IPS DF 6.9 (cell line): ENCODE measurements at regions not wholly inside any gene's neighbourhood (a gene's known extent, or its start where the extent isn't known, plus 50 kb on each side); places are given as distances from the start of the nearest gene placed in this dataset.

Experiments used
- DNase-seq: peaks from one replicate; pipeline ENCODE4 v3.0.0-alpha.2; 2013; ENCODE audit warnings: low read depth, low spot score
- H3K27ac ChIP-seq: one replicate; pipeline ENCODE4 v1.5.1; 2013; ENCODE audit warnings: low read length, control low read depth
- H3K27me3 ChIP-seq: 2 replicates; pipeline ENCODE4 v1.6.1; 2013; ENCODE audit warnings: mild to moderate bottlenecking, low read length; ENCODE audit not compliant: control insufficient read depth, insufficient read depth
- H3K36me3 ChIP-seq: 2 replicates; pipeline ENCODE4 v1.6.1; 2013; ENCODE audit warnings: low read length; ENCODE audit not compliant: control insufficient read depth, insufficient read depth
- H3K4me1 ChIP-seq: 2 replicates; pipeline ENCODE4 v1.6.1; 2013; ENCODE audit warnings: low read length; ENCODE audit not compliant: control insufficient read depth, insufficient read depth
- H3K4me3 ChIP-seq: 2 replicates; pipeline ENCODE4 v1.5.1; 2013; ENCODE audit warnings: mild to moderate bottlenecking, low read length
- H3K9me3 ChIP-seq: 2 replicates; pipeline ENCODE4 v1.6.1; 2013; ENCODE audit warnings: low read length, inconsistent platforms; ENCODE audit not compliant: control insufficient read depth, insufficient read depth
- WGBS: extraction: QIAGEN DNeasy Blood & Tissue Kit; methylation state at CpG from one replicate; pipeline ENCODE4 v1.1.7; 2013; ENCODE audit warnings: mixed read lengths, missing lambda C conversion rate; ENCODE audit not compliant: insufficient read length, insufficient coverage; 5-methylcytosine and 5-hydroxymethylcytosine counted together

DNA sequence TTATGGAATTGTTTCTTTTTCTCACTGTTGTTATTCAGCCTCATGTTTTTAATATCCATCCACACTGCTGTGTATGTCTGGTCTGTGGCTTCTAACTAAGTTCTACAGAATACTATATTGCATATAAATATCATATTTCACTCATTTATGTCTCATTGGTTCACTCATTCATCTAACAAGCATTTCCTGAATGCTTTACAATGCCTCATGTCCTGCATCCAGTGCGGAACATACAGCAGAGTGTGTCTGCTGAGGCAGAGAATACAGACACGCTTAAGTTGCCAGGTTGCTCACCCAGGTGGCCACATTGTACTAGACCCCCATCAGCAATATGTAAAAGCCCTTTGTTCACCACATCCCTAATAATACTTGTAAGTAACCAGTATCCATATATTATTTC, 111.8 kb upstream of the CNTNAP2 start:
- DNase-seq = no peak
- no peaks in the 10 kb centered on the region for H3K36me3 ChIP-seq
- 0 out of 2 replicates have a peak, but pooled peaks cover 1% of the 10 kb centered on the region for H3K27me3 ChIP-seq
- H3K4me3 ChIP-seq = no peak overlapping the region
- no peak overlapping the region for H3K27ac ChIP-seq
- no peaks in the 10 kb centered on the region for H3K9me3 ChIP-seq
- no peaks in the 10 kb centered on the region for H3K4me1 ChIP-seq
- WGBS = no CpG with 5 or more reads among the region's 2 CpGs

DNA sequence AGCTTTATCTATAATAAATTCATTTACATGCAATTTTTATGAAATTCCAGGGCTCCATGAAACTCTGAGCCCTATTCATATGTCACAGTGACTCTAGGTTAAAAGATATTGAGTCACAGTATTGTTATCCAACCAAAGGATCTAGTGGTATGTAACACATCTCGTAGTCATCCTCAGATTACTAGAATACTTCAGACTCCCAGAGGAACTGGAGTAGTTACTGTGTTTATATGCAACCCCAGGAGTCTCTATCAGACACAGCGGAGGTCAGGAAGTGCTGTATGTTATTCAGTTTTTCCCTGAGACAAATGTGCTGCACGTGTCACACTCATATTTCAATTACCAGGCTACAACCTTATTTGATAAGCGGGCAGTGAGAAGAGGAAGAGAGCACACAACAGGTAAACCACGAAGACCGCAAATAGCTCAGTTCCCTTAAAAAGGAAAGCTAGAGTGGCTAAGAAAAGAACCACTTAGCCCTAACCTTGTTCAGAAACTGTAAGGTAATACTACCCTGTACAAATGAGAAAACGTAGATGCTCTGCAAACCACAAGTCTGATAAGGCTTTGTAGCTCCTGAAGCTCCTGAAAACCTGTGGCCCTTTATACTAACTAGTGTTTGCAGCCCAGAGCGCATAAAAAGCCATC, 114.0 kb upstream of the CNTNAP2 start:
- DNase-seq = no peak
- no CpG with 5 or more reads among the region's 8 CpGs for WGBS
- Histone ChIP-seq H3K27ac (no peak overlapping the region), H3K4me1 (no peaks in the 10 kb centered on the region), H3K27me3 (0 out of 2 replicates have a peak, but pooled peaks cover 1% of the 10 kb centered on the region), H3K36me3 (no peaks in the 10 kb centered on the region), H3K9me3 (no peaks in the 10 kb centered on the region), H3K4me3 (no peak overlapping the region)

DNA sequence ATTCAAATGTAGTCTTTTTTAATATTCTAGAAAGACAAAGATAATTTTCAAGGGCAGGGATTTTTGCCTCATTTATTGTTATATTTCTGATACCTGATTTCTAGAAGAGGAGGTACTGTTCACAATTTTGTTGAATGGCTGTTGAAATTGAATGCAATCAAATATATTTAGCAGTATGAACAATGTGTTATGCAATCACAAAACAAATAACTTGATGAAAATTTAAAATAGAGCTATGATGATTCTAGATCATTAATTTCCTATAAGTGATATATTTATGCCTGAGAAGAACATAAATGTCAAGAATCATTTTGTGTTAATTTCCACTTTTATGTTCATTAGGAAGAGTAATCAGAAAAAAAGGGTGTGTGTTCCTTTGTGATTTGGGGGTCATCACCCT, 114.6 kb upstream of the CNTNAP2 start:
- Histone ChIP-seq H3K27me3 (0 out of 2 replicates have a peak, but pooled peaks cover 1% of the 10 kb centered on the region), H3K9me3 (no peaks in the 10 kb centered on the region), H3K4me1 (no peaks in the 10 kb centered on the region), H3K36me3 (no peaks in the 10 kb centered on the region), H3K4me3 (no peak overlapping the region), H3K27ac (no peak overlapping the region)
- DNase-seq = no peak

DNA sequence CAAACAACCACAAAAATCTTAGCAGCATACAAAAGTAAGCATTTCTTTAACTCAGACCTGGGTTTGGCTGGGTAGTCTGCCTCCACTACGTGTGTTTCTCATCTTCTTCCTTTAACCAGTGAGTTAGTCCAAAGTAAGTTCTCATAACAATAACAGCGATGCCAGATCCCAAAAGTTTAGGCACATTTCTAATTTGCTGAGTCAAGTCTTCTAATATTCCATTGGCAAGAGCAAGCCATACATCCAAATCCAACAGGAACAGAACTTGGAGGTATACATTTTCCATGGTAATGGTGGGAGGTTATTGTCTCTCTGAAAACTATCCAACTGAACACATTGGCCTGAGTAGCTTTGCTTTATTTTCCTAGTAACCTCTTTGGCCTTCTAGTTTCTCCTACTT, 115.7 kb upstream of the CNTNAP2 start:
- Histone ChIP-seq H3K27me3 (no peaks in the 10 kb centered on the region), H3K36me3 (no peaks in the 10 kb centered on the region), H3K4me3 (no peak overlapping the region), H3K4me1 (no peaks in the 10 kb centered on the region), H3K27ac (no peak overlapping the region), H3K9me3 (no peaks in the 10 kb centered on the region)
- no CpG with 5 or more reads among the region's 2 CpGs for WGBS
- no peak for DNase-seq

DNA sequence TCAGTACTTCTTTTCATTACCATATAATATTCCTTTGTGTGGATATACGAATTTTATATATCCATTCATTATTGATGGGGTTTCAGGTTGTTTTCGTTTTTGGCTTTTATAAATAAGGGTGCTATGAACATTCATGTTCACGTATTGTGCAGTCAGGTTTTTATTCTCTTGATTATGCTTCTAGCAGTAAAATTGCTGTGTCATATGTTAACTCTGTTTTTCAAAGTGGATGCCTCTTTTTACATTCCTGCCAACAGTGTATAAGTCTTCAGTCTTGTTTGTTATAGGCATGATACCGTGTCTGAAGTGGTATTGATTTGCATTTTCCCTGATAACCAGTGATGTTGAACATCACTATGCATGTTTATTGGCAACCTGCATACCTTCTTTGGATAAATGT, 127.1 kb upstream of the CNTNAP2 start:
- no peaks in the 10 kb centered on the region for H3K4me1 ChIP-seq
- H3K9me3 ChIP-seq = no peaks in the 10 kb centered on the region
- no peaks in the 10 kb centered on the region for H3K36me3 ChIP-seq
- no peak for DNase-seq
- no peak overlapping the region for H3K27ac ChIP-seq
- H3K4me3 ChIP-seq = no peak overlapping the region
- no peaks in the 10 kb centered on the region for H3K27me3 ChIP-seq
- WGBS = no CpG with 5 or more reads among the region's 4 CpGs

GRCh38 chr7:145986248-145986874, 130.2 kb upstream of the CNTNAP2 start:
- Histone ChIP-seq H3K9me3 (no peaks in the 10 kb centered on the region), H3K36me3 (no peaks in the 10 kb centered on the region), H3K4me1 (no peaks in the 10 kb centered on the region), H3K4me3 (no peak overlapping the region), H3K27me3 (no peaks in the 10 kb centered on the region), H3K27ac (no peak overlapping the region)
- 100% methylated on average over 1 of the region's 4 CpGs for WGBS
- DNase-seq = peak; percentile 5

DNA sequence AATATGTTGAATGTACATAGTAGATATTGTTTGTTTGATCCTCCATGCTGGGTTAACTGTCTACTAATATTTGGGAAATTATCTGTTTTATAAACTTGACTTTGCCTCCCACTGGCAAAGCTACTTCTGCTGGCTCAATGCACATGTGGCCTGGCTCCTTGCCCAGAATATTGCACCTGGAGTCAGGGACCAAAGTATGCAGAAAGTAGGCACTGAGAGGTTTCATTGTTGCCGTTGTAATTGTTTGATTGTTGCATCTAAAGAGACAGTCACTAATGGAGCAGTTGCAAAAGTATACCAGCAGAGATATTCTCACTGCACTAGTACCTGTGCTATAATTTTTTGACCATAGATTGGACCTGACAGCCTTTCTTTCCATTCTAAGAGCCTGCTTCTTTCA, 137.8 kb upstream of the CNTNAP2 start:
- Histone ChIP-seq H3K4me3 (no peak overlapping the region), H3K4me1 (no peaks in the 10 kb centered on the region), H3K27ac (no peak overlapping the region), H3K27me3 (no peaks in the 10 kb centered on the region), H3K9me3 (no peaks in the 10 kb centered on the region), H3K36me3 (no peaks in the 10 kb centered on the region)
- no peak for DNase-seq
- WGBS = no CpG with 5 or more reads among the region's 1 CpG

GRCh38 chr7:145959981-145960380, 156.6 kb upstream of the CNTNAP2 start:
- Histone ChIP-seq H3K4me3 (no peak overlapping the region), H3K27me3 (no peaks in the 10 kb centered on the region), H3K4me1 (no peaks in the 10 kb centered on the region), H3K36me3 (no peaks in the 10 kb centered on the region), H3K27ac (no peak overlapping the region), H3K9me3 (no peaks in the 10 kb centered on the region)
- no CpG with 5 or more reads among the region's 4 CpGs for WGBS
- no peak for DNase-seq

DNA sequence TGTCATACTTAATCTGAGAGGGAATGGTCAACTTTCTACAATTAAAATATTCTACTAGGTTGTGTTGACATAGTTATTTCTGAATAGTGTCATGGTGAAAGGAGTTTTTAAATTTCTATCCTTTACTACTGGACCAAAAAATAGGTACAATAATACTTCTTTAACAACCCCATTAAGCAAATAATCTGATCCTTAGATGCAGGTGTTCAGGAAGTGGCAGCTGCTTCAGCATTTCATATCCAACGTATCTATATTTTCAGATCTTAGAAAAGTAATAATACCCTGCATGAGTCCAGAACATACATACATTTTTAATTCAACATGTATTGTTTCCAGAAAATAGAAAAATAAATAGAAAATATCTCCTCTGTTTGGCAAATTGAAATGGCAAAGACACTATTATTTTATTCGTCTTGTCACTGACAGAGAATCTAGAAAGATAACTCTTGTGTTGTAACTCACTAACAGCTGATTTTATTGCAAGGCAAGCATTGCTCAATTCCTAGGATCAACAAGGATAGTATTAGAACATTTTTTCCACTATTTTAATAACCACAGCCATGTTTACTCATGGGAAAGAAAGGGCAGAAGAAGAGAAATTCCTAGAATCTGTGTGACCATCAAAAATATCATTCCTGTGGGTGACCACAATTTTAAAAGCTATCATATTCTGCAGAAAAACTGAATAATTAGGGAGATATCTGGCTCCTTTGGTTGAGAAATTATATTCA, 159.3 kb upstream of the CNTNAP2 start:
- H3K4me3 ChIP-seq = no peak overlapping the region
- H3K36me3 ChIP-seq = no peaks in the 10 kb centered on the region
- no peak overlapping the region for H3K27ac ChIP-seq
- no CpG with 5 or more reads among the region's 2 CpGs for WGBS
- no peak for DNase-seq
- no peaks in the 10 kb centered on the region for H3K27me3 ChIP-seq
- H3K9me3 ChIP-seq = no peaks in the 10 kb centered on the region
- no peaks in the 10 kb centered on the region for H3K4me1 ChIP-seq

DNA sequence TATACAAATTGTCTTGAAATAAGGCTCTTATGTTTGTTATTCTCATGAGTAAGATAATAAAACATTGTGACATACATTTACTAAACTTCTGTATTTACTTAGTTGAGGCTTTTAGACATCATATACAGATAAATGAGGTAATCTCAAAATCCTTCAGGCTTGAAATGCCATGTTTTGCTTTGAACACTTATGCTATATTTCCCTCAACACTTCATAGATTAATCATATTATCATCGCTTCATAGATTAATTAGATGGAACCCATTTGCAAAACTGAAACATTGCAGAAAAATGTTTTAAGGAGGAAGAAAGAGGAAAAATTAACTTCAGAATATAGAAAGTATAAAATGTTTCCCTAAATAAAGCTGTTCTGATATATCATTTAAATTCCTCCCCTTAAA, 165.0 kb upstream of the CNTNAP2 start:
- H3K9me3 ChIP-seq = no peaks in the 10 kb centered on the region

More for the DNA sequence above, 165.0 kb upstream of the CNTNAP2 start:
- no CpG with 5 or more reads among the region's 1 CpG for WGBS
- H3K4me1 ChIP-seq = no peaks in the 10 kb centered on the region
- H3K36me3 ChIP-seq = no peaks in the 10 kb centered on the region
- no peak overlapping the region for H3K27ac ChIP-seq
- no peak for DNase-seq
- H3K27me3 ChIP-seq = no peaks in the 10 kb centered on the region
- H3K4me3 ChIP-seq = no peak overlapping the region
